Hematopoietic multipotent progenitor cell treated with erythropoietin and hydrocortisone succinate and interleukin-3 and kit ligand, for 6 days (in vitro differentiated cells): ENCODE measurements at regions not wholly inside any gene's neighbourhood (a gene's known extent, or its start where the extent isn't known, plus 50 kb on each side); places are given as distances from the start of the nearest gene placed in this dataset.

Source experiments
- DNase-seq: peaks from one replicate; pipeline ENCODE4 v3.0.0-alpha.2; 2015

- DNase-seq: no peak
These were observed 472.2 kb downstream of the ARL4A start for GRCh38 chr7:13159467-13160184.

GRCh38 chr7:13161125-13161524, 473.7 kb downstream of the ARL4A start:
- no peak for DNase-seq

DNA sequence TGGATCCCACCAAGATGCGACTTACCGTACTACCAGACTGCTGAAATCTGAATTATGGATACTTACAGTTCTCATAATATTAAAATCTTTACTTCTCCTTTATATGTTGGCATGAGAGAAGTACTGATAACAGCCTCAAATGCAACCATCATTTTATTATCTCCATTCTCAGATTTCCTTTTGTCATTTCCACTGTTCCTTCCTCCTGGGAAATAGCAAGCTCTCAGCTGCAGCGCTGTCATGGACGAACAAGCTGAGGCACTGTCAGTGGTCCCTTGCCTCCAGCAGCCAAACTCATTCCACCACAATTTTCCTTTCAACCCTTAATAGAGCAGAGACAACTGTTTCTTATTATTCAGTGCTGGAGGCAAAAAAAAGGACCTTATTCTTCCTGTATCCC, 478.4 kb downstream of the ARL4A start:
- no peak for DNase-seq

DNA sequence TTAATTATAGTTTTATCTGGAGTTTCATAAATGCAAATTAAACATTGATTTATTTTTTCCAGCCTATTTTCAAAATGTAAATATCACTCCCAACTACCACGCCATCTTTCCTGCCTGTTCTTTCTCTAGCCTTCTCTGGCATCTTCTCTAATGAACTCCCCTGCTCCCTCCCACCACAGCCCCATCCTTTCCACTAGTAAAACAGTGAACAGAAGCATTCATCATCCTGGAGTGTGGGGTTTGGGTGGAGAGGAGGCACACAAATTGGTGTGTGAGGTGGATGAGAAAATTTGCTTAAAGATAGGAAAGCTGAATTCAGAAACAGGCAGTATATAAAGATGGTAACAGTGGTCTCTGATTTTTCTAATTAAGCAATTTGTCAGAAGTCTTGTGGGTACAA, 479.4 kb downstream of the ARL4A start:
- DNase-seq: no peak

DNA sequence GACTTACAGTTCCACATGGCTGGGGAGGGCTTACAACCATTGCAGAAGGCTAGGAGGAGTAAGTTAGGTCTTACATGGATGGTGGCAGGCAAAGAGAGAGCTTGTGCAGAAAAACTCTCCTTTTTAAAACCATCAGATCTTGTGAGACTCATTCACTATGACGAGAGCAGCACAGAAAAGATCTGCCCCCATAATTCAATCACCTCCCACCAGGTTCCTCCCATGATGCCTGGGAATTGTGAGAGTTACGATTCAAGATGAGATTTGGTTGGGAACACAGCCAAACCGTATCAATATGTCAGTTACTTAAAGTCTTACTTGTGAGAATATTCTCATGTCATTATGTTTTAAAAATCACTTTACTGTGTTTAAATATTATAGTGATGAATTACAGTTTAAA, 481.9 kb downstream of the ARL4A start:
- DNase-seq: no peak

DNA sequence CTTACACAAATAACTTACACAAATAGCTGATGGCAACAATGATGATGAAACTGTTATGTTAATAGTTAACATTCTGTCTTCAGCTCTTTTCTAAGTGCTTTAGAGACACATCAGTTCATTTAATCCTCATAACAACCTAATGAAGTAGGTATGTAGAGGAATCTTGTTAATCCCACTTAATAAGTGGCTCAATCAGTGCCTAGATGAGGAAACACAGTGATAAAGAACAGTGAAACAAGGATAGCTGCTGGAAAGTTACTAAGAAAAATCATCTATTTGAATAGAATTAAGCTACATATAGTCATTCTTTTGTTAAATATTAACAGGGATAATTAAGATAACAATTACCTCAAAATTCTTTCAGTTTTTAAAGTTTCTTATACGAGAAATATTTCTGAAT, 487.6 kb downstream of the ARL4A start:
- DNase-seq: no peak

DNA sequence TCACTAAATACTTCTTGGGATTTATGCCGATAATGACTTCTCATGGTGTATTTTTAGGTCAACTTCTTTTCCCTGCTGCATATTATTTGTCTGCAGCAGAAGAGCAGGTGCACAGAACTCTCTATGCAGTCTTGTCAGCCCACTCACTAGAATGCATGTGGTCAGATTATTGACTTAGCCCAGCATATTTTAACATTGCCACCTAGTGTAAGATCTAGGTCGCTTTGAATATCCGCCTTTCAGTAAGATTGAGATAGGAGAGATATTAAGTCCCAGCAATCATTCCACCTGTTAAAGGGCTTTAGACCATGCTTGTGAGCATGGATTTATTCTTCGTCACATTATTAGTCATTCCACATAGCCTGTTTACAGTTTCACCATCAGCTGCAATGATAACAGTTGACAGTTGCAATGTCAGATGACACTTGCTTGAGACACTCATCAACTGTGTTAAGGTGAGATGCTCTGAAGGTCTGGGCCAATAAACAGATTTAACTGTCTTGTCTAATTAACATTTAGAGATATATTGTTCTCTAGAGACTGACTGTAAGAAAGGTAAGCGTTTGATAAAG, 491.7 kb downstream of the ARL4A start:
- peak; percentile 38 for DNase-seq

GRCh38 chr7:13179775-13180523, 492.5 kb downstream of the ARL4A start:
- no peak for DNase-seq

GRCh38 chr7:13181216-13181615, 493.8 kb downstream of the ARL4A start:
- DNase-seq: no peak

GRCh38 chr7:13185139-13185538, 497.7 kb downstream of the ARL4A start:
- no peak for DNase-seq

DNA sequence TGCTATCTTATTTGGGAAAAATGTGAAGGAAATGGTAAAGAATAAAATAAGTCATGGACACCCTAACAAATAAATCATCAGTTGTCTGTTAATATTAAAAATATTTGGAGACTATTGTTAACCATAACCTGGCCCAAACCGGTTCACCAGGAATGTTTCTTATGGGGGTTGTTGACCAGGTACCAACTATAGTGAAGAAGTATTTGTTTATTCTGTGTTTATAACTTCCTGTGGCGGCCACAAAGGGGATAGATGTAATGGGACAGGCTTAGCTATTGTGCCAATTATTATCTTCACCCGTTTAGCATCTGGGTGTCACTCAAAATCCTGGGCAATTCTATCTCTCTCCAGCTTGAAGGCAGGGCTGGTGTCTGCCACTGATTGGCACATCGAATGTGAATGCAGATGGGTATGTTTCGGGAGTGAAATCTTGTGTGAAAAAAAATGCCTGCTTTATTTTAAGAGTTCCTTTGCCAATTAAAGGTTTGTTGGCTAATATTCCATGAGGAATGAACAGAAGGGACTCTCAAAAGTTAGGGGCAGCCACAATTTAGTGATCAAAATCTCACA, 500.9 kb downstream of the ARL4A start:
- no peak for DNase-seq

DNA sequence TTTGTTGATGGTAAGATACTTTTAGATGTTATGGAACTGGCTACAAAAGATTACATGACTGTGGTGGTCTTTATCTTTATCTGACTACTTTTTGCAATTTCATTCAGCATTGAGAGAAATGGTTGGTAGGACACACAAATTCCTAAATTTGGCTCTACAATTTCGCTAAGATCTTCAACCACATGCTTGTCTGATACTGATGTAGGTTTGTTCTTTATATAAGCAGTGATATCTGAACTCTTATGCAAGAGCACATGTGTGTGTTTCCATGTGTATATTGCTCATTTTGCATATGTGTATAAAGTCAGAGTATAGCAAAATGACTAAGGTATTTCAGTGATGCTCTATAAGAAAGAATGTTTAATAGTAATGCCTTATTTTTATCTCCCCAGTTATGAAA, 501.5 kb downstream of the ARL4A start:
- no peak for DNase-seq

DNA sequence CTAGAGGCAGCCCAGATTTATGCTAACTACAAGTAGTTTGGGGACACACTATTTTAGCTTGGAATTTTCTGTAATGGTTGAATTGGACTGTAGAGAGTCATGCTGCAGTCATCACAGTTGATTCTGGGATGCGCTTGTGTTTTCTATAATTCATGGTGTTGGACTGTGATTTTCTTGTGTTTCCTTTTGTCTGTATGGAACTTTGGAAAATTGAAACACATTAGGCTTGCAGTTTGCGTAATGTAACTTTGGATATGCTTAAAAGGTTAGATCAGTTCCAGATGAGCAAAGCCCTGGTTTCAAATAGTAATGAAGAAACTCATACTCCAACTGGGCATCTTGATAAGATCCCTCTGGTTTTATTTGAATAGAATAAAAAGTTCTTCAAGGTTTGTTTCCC, 502.2 kb downstream of the ARL4A start:
- no peak for DNase-seq

GRCh38 chr7:13197501-13197900, 510.1 kb downstream of the ARL4A start:
- DNase-seq: no peak

GRCh38 chr7:13198036-13198435, 510.6 kb downstream of the ARL4A start:
- no peak for DNase-seq

- no peak for DNase-seq
These were observed 511.3 kb downstream of the ARL4A start for GRCh38 chr7:13198727-13199126.

DNA sequence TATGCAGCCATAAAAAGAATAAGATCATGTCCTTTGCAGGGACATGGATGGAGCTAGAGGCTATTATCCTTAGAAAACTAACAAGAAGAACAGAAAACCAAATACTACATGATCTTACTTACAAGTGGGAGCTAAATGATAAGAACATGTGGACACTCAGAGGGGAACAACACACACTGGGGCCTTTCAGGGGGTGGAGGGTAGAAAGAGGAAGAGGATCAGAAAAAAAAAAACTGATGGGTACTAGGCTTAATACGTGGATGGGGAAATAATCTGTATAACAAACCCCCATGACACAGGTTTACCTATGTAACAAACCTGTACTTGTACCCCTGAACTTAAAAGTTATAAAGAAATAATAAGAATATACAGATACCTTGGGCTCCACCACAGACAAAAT, 514.2 kb downstream of the ARL4A start:
- DNase-seq: peak; percentile 2

DNA sequence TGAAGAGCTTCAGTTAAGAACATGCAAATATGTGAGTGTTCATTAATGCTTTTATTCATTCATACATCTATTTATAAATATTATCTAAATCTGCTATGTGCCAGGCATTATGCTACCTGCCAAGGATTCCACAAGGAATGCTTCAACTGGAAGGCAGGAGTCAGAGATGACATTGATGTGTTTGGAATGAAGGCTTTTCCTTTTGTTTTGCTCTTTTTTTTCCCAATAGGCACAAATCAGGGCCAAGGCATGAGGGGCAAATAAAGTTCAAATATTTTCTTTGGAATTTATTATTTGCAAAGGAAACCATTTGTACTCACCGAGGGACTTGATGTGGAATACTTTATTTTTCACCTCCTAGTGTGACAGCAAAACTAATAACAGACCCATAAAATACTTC, 530.3 kb downstream of the ARL4A start:
- DNase-seq: no peak

- DNase-seq: no peak
These were observed 537.6 kb downstream of the ARL4A start for GRCh38 chr7:13225068-13225467.

- DNase-seq: no peak
These were observed 539.0 kb downstream of the ARL4A start for GRCh38 chr7:13226385-13226784.

- no peak for DNase-seq
These were observed 543.8 kb downstream of the ARL4A start for GRCh38 chr7:13231216-13231615.

DNA sequence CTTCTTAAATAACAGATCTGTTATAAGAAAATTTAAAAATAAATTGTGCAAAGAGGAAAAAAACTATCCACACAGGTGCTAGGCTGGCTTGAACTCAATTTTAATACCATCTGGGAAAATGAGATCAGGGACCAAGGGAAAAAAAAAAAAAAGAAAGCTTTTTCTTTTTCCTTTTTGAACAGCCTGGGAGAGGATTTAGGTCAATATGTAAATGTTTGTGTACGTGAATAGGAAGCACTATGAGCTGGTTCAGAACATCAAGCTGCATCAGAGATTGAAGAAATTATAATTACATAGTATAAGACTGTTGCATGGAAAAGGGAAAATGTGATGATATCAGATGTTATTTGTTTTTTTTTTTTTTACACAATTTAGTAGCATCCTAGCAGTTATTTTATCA, 548.0 kb downstream of the ARL4A start:
- DNase-seq: no peak

DNA sequence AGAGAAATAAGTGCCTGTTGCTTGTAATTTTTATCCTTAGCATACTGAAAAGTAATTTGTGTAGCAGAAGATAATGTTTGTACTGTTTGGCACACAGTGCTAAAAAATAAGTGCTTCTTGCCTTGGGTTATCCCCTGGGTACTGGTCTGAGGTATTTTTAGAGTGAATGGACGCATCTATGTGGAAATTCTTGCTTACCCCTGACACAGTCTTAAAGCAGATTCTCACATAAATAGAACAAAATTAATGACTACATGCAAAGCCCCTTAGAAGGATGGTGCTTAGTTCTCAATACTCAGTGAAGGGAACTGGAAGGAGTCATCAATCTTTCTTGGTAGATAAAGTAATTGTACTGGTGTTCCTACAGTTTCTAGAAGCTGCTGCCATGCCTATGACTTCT, 548.6 kb downstream of the ARL4A start:
- no peak for DNase-seq

DNA sequence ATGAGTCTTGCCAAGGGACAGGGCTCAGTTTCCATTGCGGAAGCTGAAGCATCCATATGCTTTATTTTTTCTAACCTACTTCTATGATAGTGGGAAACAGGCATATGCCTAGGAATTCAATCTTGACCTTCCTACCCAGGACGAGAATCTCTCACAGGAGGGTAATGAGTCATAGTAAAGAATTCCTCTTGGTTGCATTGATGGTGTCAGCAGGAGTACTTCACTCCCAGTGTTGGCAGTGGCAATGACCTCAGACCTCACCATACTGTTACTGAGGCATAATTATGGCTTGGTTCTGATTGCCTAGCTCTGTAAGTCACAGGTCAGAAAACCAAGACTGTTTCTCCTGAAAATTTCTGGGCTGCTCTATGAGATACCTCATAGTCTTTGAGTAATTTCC, 552.9 kb downstream of the ARL4A start:
- no peak for DNase-seq
